Heart right ventricle (tissue), 16 donors: ENCODE measurements at regions not wholly inside any gene's neighbourhood (a gene's known extent, or its start where the extent isn't known, plus 50 kb on each side); places are given as distances from the start of the nearest gene placed in this dataset.

Experiments
- ATAC-seq, 8 donors: fragments of 200-7000 bp; cut with Tn5 transposase; one replicate each; pipeline ENCODE4 v1.9.1; 2020; ENCODE audit warnings: mild to moderate bottlenecking in 8 of 8, moderate library complexity in 8 of 8, moderate number of reproducible peaks in 1 of 8
- DNase-seq, 2 donors: peaks; one replicate each; pipeline ENCODE4 v3.0.0-alpha.2; 2020
- H3K27ac ChIP-seq, 10 donors: fragments of 200-600 bp; sonication (generic) in 2 of 10; one replicate each; pipeline versions ENCODE4 v1.5.0 to v1.8.0; 2020 to 2022; ENCODE audit warnings: mild to moderate bottlenecking in 3 of 10
- H3K27me3 ChIP-seq, 7 donors: fragments of 200-600 bp; one replicate each; pipeline ENCODE4 v1.8.0; 2021 to 2022; ENCODE audit warnings: mild to moderate bottlenecking in 2 of 7
- H3K36me3 ChIP-seq, 9 donors: fragments of 200-600 bp; sonication (generic) in 1 of 9; one replicate each; pipeline versions ENCODE4 v1.5.0 to v1.8.0; 2020 to 2022; ENCODE audit warnings: mild to moderate bottlenecking in 2 of 9
- H3K4me1 ChIP-seq, 9 donors: fragments of 200-600 bp; sonication (generic) in 1 of 9; one replicate each; pipeline versions ENCODE4 v1.5.0 to v1.8.0; 2020 to 2022; ENCODE audit warnings: mild to moderate bottlenecking in 4 of 9
- H3K4me3 ChIP-seq, 10 donors: fragments of 200-600 bp; sonication (generic) in 2 of 10; one replicate each; pipeline versions ENCODE4 v1.5.0 to v1.8.0; 2020 to 2022; ENCODE audit warnings: mild to moderate bottlenecking in 7 of 10, moderate library complexity in 2 of 10
- H3K9me3 ChIP-seq, 11 donors: fragments of 200-600 bp in 10 of 11; sonication (generic) in 2 of 11; one replicate each; pipeline versions ENCODE4 v1.5.0 to v1.8.0; 2013 to 2022; ENCODE audit warnings: mild to moderate bottlenecking in 2 of 11, control low read depth in 1 of 11, moderate library complexity in 1 of 11
- WGBS, 2 donors: extraction: QIAGEN DNeasy Blood & Tissue Kit; methylation state at CpG; one replicate each; pipeline ENCODE4 v1.1.7; 2013; ENCODE audit warnings: inconsistent platforms in 1 of 2; 5-methylcytosine and 5-hydroxymethylcytosine counted together
- intact Hi-C, 10 donors: fragments of 100-400 bp; cut with DNase I; formaldehyde crosslinking; loops; one replicate each; pipeline versions ENCODE4 v1.11.1 to v1.14.2; 2022
- TF ChIP-seq, protein P1 (sequence below), 9 donors: fragments of 200-600 bp; sonication (generic) in 2 of 9; IDR thresholded peaks; one replicate each; pipeline versions ENCODE4 v1.5.0 to v1.8.0; 2021 to 2022; ENCODE audit warnings: antibody characterized with exemption in 9 of 9, mild to moderate bottlenecking in 5 of 9, moderate library complexity in 1 of 9
- donor health status: Arrhythmogenic right ventricular cardiomyopathy.
- donor health status: ischemic (EF 13 %, LVEDD 7.1; RV severe dilation, severe dysfunction).
- donor health status: healthy with polysubstance abuse.
- donor health status: DM: no; HTN: yes; CAD: no.
- donor health status: DM: no; HTN: no; CAD: no.
- donor health status: ischemic (EF 25% LVEDD 6.9; RV normal size, moderate dysfunction).
- donor health status: ischemic (EF 25% LVEDD 5.7; RV mildly dilated, moderate dysfunction).
- donor health status: healthy.
- donor health status: DM: yes; HTN: yes; CAD: no.
- donor health status: Ischemic cardiomyopathy.
- donor health status: ischemic (EF 35%, LVEDD 5.7; RV mildly dilated, moderate dysfunction).
- donor health status: nonischemic (EF 11% LVEDD 7.7; RV severe dilation, severe dysfunction).
- donor health status: DM: yes; HTN: yes; CAD: no.
- donor health status: PGD.
- donor health status: ischemic (EF 29% LVEDD 5.4; RV normal size, mild dysfunction).
- donor health status: nonischemic (EF 23%, LVEDD 6.1; RV moderate dilation, normal function).

DNA sequence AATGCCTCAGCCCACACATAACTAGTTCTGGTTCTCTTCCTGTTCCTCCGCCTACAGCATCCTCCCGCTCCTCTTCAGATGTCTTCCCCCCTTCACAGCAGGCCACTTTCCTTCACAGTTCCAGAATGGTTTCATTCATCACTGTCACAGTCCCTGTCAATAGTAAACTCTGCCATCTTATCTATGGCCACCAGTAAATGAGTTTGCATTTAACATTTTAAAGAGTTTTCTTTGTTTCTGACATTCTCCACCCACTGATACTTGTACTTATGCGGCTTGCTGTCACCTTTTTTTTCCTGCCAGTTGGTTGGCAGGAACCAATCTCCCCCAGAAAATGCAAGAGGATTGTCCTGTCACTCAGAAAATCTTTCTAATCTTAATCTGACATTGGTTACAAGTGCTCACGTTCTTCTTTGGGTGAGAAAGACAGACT lies 114.1 kb downstream of the GLUD2 start:
- Histone ChIP-seq H3K9me3 (no peaks in the 10 kb centered on the region), H3K4me3 (no peak overlapping the region), H3K36me3 (no peaks in the 10 kb centered on the region), H3K4me1 (peaks cover 0 to 5% (median 0%) of the 10 kb centered on the region in 9 donors), H3K27ac (peak overlapping the region in 1 of 10 donors; percentile 31), H3K27me3 (no peaks in the 10 kb centered on the region)
- WGBS, 2 donors = 26 to 31% methylated on average over 4 of the region's 4 CpGs
- ATAC-seq (no peak), DNase-seq (no peak)
- TF ChIP-seq, protein P1, sequence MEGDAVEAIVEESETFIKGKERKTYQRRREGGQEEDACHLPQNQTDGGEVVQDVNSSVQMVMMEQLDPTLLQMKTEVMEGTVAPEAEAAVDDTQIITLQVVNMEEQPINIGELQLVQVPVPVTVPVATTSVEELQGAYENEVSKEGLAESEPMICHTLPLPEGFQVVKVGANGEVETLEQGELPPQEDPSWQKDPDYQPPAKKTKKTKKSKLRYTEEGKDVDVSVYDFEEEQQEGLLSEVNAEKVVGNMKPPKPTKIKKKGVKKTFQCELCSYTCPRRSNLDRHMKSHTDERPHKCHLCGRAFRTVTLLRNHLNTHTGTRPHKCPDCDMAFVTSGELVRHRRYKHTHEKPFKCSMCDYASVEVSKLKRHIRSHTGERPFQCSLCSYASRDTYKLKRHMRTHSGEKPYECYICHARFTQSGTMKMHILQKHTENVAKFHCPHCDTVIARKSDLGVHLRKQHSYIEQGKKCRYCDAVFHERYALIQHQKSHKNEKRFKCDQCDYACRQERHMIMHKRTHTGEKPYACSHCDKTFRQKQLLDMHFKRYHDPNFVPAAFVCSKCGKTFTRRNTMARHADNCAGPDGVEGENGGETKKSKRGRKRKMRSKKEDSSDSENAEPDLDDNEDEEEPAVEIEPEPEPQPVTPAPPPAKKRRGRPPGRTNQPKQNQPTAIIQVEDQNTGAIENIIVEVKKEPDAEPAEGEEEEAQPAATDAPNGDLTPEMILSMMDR (IDR thresholded peaks at IDR 0.05) = no peak
- intact Hi-C loops = no loop called here

DNA sequence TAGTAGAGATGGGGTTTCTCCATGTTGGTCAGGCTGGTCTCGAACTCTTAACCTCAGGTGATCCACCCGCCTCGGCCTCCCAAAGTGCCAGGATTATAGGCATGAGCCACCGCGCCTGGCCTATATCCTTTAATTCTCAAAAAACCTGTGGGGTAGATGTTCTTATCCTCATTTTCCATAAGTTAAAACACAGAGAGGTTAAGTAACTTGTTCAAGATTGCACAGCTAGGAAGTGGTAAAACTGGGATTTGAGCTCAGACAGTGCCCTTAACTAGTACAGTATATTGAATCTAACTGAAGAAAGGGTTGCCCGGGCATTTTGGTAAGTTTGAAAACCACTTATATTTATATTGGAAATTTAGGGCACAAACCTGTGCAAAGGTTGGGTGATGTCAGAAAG lies 116.0 kb downstream of the GLUD2 start:
- DNase-seq = no peak
- Histone ChIP-seq H3K4me3 (no peak overlapping the region), H3K36me3 (no peaks in the 10 kb centered on the region), H3K4me1 (peaks cover 0 to 5% (median 0%) of the 10 kb centered on the region in 9 donors), H3K27me3 (no peaks in the 10 kb centered on the region), H3K9me3 (no peaks in the 10 kb centered on the region), H3K27ac (no peak overlapping the region)
- intact Hi-C loops = no loop called here
- WGBS, 2 donors = 93 to 94% methylated on average over 6 of the region's 6 CpGs
- TF ChIP-seq, protein P1 (IDR thresholded peaks at IDR 0.05) = no peak
- no peak for ATAC-seq

DNA sequence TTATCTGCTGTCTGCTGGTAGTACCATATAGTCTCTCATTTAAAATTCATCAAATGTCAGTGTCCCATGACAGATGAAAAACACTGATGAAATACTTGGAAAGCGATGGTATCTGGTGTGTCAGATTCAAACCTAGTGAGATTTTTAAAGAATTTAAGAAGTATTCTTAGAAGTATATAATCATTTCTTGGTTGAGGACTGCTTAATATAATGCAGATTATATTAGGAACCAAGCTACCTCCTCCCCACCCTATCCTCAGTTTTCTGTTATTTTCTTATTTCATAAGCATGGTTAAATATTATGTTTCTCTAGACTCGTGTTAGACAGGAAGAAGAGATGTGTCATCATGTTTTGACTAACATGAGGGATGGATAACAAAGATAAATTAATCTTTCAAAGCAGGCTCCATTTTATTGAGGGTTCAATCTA lies 118.5 kb downstream of the GLUD2 start:
- no peak for ATAC-seq
- no peaks in the 10 kb centered on the region for H3K36me3 ChIP-seq
- H3K27me3 ChIP-seq = no peaks in the 10 kb centered on the region
- TF ChIP-seq, protein P1 (IDR thresholded peaks at IDR 0.05) = no peak
- peaks cover 0 to under 1% (median 0%) of the 10 kb centered on the region in 9 donors for H3K4me1 ChIP-seq
- 62 to 71% methylated on average over 2 of the region's 2 CpGs for WGBS, 2 donors
- intact Hi-C loops = no loop called here
- no peak overlapping the region for H3K27ac ChIP-seq
- H3K9me3 ChIP-seq = no peaks in the 10 kb centered on the region
- H3K4me3 ChIP-seq = no peak overlapping the region
- no peak for DNase-seq

DNA sequence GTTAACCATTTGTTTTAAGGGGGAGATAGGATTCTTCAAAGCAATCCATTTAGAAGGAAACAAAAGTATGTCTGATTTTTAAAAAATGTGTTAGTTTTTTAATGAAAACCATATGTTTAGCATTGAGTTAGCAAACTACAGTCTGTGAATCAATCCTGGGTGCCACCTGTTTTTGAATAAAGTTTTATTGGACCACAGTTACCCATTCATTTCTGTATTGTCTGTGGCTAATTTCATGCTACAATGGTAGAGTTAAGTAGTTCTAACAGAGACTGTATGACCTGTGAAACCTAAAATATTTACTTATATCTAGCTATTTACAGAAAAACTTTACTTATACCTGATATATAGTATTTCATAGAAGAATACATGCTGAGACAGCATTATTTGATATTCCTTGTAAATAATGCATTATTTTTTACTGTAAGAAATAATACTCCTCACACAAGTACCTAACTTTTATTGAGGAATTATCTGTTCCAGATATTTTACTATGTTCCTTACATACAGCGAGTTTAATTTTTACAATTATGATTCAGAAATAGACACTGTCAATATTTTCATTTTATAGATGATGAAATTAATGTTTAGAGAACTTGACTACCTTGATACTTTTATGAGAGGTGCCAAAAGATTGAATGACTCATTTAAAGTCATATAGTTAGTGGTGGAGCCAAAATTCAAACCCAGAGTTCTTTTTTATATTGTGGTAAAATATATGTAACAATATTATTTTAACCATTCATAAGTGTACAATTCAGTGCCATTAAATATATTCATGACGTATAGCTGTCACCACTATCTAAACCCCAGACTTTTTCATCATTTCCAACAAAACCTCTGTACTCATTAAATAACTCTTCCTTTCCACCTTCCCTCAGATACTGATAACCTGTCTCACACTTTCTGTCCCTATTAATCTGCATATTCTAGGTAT lies 122.0 kb downstream of the GLUD2 start:
- intact Hi-C loops = no loop called here
- DNase-seq (no peak), ATAC-seq (no peak)
- TF ChIP-seq, protein P1 (IDR thresholded peaks at IDR 0.05) = no peak
- Histone ChIP-seq H3K27ac (no peak overlapping the region), H3K27me3 (no peaks in the 10 kb centered on the region), H3K4me3 (no peak overlapping the region), H3K9me3 (no peaks in the 10 kb centered on the region), H3K36me3 (no peaks in the 10 kb centered on the region), H3K4me1 (no peaks in the 10 kb centered on the region)
- 90 to 91% methylated on average over 2 of the region's 2 CpGs for WGBS, 2 donors
